GM18873 (cell line): ENCODE measurements at regions not wholly inside any gene's neighbourhood (a gene's known extent, or its start where the extent isn't known, plus 50 kb on each side); places are given as distances from the start of the nearest gene placed in this dataset.

Source experiments
- ATAC-seq: cut with Tn5 transposase; IDR thresholded peaks from one replicate; pipeline ENCODE4 v1.9.1; 2021; ENCODE audit warnings: mild to moderate bottlenecking, moderate library complexity, moderate number of reproducible peaks; ENCODE audit not compliant: unreplicated experiment, low FRiP score

DNA sequence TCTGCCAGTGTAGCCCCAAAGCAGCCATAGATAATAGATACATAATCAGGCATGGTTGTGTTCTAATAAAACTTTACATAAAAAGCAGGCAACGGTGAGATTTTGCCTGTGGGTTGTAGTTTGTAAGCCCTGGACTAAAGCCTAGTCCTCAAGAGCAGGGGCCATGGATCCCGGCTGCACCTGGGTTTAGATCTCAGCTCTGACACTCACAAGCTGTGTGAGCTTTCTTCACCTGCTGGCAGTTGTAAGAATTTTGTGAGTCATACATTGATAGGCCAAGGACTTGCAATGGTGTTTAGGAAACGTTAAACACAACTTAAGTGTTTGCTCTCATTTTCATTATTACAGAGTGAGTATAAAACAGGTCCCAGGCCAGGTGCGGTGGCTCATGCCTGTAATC, 395.8 kb upstream of the TBX3 start:
- no peak for ATAC-seq

DNA sequence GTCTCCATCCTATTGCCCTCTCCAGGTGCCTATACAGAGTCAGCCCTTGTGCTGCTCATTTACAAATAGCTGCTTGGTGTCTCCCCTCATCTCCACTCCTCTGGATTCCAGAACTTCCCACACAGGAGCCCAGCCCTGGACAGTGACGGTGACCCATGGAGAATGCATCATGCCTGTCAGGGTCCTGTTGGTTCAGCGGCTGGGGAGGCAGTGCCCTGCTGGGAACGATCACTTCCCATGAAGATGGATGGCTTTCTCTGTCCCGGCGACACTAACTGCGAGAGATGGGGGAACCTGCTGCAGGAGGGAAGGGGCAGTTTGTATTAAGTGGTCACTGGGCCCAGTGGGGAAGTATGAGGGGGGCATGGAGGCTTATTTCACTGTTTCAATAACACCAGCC, 395.0 kb upstream of the TBX3 start:
- ATAC-seq = no peak

DNA sequence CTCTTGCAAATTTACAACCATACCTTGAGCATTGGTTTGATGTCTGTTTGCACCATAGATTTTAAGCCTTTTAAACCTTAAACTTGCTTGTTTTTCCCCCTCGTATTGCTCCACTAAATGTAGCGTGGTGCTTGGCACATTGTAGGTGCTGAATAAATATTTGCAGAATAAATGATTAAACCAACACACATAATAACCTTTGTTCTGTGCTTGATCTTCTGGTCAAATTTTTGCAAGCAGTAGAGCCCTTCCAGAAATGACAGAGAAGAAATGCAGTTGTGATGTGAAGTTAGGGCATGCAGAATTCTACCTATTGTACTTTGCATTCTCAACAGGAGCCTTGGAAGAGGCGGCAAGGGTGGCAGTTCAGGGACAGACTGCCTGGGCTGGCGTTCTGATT, 394.4 kb upstream of the TBX3 start:
- ATAC-seq = no peak

DNA sequence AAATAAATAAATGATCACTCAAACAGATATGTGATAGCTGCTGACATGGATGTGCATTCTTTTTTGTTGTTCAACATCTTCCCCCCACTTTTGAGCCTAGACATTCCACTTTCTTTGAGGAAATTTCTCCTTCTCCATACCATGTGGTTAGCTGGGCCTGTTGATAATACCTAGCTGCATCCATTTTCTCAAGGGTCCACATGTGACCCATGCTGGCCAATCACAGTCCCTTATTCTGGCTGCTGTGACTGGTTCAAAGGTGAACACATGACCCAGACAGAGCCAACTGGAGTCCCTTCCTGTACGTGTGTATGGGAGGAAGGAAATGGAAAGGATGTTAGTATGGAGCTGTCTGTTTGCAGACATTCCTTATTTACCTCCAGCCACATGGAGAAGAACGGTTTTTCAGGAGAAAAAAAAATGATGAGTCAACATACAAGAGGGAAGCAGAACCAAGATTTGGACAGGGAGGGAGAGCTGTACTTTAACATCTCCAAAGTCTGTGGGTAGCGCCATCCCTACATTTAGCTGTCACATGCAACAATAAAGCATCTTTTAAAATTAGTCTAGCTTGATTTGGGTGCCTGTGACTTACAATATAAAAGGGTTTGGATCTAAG, 391.7 kb upstream of the TBX3 start:
- no peak for ATAC-seq

DNA sequence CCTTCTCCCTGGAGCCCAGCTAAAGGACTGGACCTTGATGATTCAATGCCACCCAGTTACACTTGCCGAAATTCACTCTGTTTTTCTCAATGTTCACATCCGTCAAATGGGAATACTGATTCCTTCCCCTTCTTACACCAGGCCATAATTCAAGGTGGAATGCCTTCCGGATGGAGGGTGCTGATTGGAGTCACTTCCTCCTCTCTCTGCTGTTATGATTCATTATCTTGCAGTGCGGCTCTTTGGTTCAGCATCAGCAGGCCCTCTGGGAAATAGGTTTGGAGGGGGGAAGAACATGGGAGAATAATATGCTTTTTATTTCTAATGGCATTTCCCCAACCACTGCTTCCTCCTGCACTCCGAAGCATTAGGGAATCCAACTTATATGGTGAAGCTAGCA, 390.6 kb upstream of the TBX3 start:
- no peak for ATAC-seq

DNA sequence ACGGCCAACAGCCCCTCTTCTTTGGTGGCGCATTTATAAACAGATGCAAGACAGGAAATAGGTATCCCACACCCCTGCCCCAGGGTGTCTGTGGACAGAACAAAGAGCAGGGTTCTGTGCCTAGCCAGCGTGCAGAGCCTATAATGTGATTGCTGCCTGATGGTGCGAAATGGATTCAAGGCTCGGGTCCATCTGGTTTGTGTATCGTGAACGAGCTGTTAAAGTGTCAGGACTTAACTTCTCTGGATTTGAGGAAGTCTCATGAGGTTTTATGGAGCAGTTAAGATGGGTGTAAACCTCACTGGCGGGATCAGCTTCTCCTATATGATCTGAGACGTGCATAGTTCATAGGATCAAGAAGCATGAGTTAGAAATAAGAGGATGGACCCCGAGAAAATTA, 388.7 kb upstream of the TBX3 start:
- no peak for ATAC-seq

DNA sequence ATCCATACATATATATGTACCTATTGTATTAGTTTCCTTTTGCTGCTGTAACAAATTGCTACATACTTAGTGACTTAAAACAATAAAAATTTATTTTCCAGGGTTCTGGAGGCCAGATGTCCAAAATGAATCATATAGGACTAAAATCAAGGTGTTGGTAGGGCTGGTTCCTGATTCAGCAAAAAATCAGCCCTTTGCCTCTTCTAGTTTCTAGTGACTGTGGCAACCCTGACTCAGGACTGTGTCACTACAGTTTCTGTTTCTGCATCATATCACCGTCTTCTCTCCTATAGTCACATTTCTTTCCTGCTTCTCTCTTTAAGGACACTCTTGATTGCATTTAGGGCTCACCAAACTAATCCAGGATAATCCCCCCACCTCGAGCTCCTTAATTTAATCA, 386.3 kb upstream of the TBX3 start:
- no peak for ATAC-seq

DNA sequence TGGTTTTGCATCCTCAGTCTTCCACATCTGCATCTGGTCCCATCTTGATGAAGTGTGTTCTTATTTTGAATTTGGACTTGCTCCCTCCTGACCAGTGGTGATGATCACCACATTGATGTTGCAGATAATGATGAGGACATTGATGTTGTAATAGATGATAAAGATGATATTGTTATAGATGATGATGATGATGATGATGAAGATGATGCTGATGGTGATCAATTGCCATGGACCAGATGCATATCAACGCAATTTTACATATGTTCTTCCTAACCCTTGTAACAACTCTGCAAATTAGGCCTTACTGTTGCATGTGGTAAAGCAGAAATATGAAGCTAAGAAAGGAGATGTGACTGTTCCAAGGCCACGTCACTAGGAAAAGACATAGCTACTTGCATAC, 380.3 kb upstream of the TBX3 start:
- ATAC-seq = no peak

DNA sequence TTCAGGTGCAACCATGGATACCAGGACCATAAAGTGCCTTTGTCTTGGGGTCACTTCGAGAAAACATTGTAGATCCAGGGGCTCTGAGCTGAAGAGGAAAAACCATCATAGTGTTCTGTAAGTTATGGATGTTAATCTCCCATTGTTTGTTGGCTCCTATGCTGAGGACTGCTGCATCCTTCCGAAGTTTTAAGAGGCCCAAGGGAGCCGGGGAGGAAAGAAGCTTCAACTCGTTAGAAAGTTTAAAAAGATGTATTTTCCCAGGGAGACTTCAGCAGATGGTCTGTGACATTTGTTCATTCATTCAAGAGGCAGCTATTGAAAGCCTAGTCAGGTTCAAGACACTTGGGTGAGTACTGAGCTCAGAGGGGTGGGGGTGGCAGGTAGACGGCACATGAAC, 378.8 kb upstream of the TBX3 start:
- ATAC-seq = no peak

DNA sequence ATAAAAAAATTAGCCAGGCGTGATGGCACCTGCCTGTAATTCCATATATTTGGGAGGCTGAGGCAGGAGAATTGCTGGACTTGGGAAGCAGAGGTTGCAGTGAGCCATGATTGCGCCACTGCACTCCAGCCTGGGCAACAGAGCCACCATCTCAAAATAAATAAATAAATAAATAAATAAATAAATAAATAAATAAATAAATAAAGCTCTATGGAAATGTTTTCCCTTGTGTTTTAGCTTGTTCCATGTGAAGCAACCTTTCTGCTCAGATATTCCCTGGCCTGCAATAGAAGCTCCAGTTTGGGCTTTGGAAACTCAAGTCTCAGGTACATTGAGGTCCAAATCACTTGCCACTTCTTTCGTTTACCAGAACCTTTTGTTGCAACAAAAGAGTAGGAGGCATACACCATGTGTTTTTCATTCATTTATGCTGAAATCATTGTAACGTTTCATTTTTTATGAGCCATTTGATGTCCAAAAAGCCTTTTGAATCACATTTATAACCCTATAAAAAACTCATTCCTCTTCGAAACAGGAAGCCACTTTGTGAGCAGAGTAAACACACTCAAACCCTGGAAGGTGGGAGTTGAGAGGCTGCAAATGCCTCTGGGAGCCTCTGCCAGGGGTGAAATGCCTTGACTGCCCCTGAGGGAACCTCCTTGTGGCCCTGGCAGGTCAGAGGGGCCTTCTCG, 376.6 kb upstream of the TBX3 start:
- no peak for ATAC-seq

DNA sequence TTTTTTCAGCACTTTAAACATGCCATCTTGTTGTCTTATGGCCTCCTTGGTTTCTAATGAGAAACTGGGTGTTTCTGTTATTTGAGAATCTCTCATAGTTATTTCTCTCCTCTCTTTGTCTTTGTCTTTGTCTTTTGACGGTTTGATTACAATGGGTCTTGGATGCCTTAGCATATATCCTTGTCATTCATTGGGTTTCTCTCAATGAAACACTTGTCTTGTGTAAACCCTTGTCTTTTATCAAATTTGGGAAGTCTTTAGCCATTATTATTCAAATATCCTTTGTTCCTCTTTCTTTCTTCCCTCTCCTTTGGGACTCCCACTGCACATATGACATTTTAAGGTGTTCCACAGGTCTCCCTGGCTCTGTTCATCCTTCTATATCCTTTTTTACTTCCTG, 373.5 kb upstream of the TBX3 start:
- no peak for ATAC-seq

DNA sequence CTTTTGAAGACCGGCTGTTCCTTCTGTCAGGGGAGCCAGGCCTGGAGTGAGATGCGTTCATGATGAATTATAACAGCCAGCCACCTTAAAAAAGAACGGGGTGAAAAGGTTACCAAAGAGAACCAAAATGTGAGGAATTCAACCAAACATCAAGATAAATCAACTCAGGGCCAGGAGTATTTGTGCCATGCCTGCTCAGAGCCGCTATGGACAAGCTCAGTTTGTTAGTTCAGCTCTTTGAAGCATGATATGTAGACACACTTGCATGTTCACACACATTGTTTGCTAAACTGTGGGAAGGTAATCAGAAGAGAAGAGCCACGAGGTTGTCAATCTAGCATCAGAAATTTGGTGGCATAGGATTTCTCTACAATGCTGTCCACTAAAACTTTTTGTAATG, 367.4 kb upstream of the TBX3 start:
- ATAC-seq = no peak

DNA sequence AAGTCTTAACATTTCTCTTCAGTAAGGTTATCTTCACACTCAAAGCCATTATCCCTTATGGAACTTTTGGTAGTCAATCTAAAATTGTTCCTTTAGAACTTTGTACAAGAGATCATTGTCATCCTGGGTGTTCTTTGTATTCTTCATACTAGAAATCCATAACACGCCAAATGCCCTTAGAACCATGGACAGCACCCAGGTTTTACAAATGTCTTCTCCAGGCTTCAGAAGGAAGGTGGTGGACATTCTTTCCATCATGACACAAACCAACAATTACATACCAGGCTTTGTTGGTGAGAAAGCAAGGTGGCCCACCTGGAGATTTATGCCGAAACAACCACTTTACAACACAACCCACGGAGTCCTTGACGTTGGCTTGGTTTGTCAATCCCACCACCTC, 365.6 kb upstream of the TBX3 start:
- no peak for ATAC-seq

DNA sequence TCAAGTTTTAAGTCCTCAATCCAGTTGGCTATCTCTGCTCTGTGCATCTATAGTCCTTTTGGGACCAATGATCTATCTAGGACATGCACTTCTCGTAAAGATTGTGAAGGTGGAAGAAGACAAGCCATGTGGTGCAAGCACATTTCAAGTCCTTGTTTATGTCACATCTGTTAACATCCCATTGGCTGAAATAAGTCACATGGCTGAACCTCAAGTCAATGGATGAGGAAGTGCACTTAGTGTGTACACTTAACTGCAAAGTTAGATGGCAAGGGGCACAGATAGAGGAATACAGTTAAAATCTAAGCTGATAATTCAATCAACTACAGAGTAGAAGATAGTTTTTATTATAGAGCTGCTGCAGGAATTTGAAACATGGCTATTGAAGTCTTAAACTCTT, 362.8 kb upstream of the TBX3 start:
- no peak for ATAC-seq

DNA sequence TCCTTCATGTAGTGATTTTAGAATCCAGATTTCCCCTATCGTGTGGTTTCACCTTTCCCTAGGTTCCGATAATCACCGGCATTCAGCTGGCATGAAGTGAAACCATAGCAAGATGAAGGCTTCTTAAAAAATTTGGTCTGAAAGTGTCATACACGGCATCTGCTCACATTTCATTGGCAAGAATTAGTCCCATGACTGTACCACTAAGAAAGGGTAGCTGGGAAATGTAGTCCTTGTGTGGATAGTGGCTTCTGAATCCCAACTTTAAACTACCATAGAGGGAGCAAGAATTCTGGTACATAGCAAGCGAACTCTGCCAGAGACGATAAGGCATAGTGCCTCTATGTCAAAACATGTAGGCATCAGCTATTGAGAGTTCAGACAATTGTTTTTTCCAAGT, 360.1 kb upstream of the TBX3 start:
- no peak for ATAC-seq

DNA sequence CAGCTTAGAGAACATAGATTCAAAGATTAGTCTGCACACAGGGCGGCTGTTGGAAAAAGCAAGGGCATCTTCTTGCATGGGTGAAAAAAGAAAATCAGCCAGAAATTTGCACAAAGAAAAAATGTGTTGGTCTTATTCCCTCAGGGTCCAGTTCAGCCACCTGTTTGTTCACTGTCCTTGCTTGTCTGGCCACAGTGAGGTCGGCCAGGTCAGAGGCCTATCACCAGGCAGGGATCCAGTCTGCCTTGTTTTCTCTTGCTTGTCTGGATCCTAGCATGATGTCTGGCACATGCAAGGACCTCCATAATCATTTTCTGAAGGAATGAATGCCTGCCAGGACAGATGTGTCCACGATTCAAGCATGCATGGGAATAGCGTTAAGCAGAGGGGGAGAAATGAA, 359.1 kb upstream of the TBX3 start:
- no peak for ATAC-seq

DNA sequence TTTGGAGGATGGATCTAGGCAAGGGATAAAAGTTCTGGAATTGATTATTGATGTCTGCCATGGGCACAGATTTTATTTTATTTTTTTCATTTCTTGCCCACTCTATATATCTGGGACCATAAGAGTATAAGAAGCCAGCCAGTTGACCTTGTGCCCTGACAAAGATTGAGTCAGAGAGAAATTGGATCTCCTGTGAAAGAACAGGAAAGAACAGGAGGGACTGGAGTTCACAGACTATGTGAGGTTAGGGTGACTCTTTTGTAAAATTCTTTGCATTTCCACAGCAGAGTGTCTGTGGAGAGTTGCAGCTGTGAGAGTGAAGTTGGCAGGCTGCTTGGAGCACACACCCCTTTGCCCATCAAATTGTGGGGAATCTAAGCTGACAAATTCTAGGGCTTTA, 358.4 kb upstream of the TBX3 start:
- no peak for ATAC-seq

DNA sequence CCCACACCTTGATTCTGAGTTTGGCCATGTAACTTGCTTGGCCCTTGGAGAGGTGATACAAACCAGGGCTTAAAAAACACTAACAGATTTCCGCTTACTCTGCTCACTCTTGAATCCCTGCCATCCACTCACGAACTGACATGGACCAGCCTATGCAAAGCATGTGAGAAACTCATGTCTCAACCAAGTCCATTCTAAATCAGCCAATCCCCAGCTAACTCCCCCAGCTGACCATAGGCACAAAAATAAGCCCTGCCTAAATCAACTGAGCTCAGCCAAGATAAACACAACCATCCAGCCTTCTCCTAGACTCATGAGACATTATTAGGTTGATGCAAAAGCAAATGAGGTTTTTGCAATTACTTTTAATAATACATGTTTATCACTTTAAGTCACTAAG, 353.9 kb upstream of the TBX3 start:
- no peak for ATAC-seq

DNA sequence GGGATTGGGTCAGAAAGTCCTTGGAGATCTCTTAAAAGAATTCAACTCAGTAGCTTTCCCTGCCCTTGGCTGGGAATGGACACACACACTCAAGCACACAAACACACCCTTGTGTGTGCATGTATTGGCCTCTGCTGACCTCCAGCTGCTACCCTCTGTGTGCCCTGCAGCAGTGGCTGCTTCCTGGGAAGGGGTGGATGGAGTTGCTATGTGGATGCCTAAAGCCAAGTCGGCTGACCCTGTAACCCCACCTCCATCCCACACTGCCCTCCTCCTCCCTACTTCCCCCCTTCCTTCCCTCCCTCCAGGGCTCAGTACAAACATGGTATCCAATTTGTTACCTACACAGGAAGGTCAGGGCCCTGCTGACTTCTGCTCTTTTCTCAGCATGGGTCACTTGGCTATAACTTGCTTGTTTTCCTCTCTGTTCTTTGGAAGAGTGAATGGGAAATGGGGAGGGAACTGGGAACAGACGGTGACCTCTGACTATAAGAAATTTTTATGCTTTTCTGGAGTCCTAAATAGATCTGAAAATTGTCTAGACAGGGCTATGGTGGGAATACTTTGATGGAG, 351.6 kb upstream of the TBX3 start:
- ATAC-seq = no peak

DNA sequence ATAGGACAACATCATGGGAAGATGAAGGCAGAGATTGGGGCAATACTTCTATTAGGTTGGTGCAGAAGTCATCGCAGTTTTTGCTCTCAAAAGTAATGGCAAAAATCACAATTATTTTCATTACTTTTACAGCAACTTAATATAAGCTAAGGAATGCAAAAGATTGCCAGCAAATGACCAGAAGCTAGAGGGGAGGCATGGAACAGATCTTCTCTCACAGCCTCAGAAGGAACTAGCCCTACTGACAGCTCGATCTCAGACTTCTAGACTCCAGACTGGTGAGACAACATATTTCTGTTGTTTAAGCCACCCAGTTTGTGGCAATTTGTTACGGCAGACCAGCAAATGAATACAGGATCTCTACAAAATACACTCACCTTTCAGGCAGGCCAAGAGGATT, 348.5 kb upstream of the TBX3 start:
- ATAC-seq = no peak

DNA sequence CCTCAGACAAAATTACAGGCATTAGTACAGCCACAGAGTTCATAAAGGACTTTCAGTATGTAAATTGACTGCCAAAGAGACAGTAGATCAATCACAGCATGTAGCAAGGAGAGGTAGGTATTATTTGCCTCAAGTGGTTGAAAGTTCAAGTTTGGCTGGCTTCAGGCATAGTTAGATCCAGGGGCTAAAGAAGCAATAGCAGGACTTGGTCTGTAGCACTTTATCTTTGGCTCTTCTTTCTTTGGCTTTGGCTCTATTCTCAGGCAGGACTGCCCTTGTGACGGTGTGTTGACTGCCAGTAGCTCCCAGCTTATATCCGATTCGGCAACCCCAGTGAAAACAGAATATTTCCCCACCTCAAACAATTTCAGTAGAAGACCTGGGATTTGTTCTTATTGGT, 346.0 kb upstream of the TBX3 start:
- no peak for ATAC-seq

DNA sequence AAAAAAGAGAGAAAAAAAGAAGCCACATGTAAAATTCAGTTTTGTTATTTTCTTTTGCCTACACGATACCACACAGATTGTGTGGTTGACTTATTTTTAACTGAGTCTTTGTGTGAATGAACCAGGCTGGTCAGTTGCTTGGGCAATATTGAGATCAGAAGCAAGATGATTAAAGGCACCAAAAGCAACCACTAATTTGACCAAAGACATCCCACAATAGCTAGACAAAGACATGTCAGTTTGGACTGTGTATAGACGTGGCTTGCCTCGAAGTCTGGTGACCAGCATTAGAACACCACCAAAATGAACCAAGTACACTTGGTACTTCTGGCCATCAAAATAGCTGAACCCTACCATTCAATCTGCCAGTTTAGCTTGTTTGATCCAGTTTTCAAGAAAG, 340.6 kb upstream of the TBX3 start:
- ATAC-seq = no peak
